HAP-1 (cell line): ENCODE measurements at regions not wholly inside any gene's neighbourhood (a gene's known extent, or its start where the extent isn't known, plus 50 kb on each side); places are given as distances from the start of the nearest gene placed in this dataset.

Source experiments
- DNase-seq, 2 experiments: peaks; one replicate each; pipeline ENCODE4 v3.0.0-alpha.2; 2016 to 2020; ENCODE audit warnings: low spot score in 2 of 2
- H3K27me3 ChIP-seq: fragments of 250-450 bp; sonication (Bioruptor Pico); 2 replicates; pipeline ENCODE4 v1.5.1; 2020; ENCODE audit warnings: low read depth, mild to moderate bottlenecking, moderate library complexity
- H3K36me3 ChIP-seq: fragments of 250-450 bp; sonication (Bioruptor Pico); replicated peaks from 2 replicates; pipeline ENCODE4 v1.5.1; 2020; ENCODE audit warnings: mild to moderate bottlenecking
- H3K4me1 ChIP-seq: fragments of 250-450 bp; sonication (Bioruptor Pico); 2 replicates; pipeline ENCODE4 v1.5.1; 2020; ENCODE audit warnings: mild to moderate bottlenecking
- H3K4me3 ChIP-seq: fragments of 250-450 bp; sonication (Bioruptor Pico); 2 replicates; pipeline ENCODE4 v1.5.1; 2020; ENCODE audit warnings: mild to moderate bottlenecking, moderate library complexity
- H3K9me3 ChIP-seq: fragments of 250-450 bp; sonication (Bioruptor Pico); 2 replicates; pipeline ENCODE4 v1.5.1; 2020; ENCODE audit warnings: mild to moderate bottlenecking, moderate library complexity
- in situ Hi-C: fragments of 300-500 bp; cut with MboI; formaldehyde crosslinking; loops from 3 replicates; pipeline ENCODE4 v1.14.3; 2020; ENCODE audit warnings: low sequenced_read_pairs, inconsistent platforms, mixed read lengths

DNA sequence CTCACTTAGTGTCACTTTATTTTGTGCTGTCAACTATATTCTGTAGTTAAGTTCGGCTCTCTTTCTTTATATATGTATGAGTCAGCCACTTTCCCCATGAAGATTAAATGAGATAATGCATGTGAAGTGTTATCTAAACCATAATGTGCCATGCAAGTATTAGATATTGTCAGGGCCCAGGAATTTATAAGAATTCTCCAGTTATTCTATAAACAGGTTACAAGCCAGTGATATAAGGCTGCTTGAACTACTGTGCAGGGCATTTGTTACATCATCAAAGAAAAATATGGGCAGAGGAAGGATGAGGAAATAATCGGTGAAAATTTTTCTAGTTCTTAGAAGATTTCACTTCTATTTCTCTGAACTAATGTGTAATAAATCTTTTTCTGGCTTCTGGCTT lies 1049.0 kb upstream of the NR2F2 start:
- Histone ChIP-seq H3K27me3 (no peaks in the 10 kb centered on the region), H3K4me1 (no peaks in the 10 kb centered on the region; the same call in 1 of the 2 replicates), H3K36me3 (no peaks in the 10 kb centered on the region), H3K9me3 (no peaks in the 10 kb centered on the region), H3K4me3 (no peak overlapping the region)
- DNase-seq: no peak
- in situ Hi-C loops: no loop called here

DNA sequence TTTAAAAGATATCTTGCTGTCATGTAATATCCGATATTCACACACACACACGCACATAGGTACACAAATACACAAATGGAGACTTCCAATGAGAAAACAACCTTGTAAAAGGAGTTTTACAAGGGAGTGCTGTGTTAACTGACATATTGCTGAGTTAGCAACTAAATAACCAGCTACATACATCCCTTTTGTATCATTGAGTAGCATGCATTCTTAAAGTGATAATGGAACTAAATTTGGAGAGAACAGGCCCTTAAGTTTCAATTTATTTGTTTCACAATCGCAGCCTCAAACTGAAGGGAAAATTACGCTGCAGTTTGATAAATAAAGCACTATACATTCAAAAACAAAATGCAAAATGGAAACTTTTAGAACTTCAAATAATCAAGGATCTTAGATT lies 1046.0 kb upstream of the NR2F2 start:
- no peaks in the 10 kb centered on the region; the same call in 1 of the 2 replicates for H3K4me1 ChIP-seq

DNA sequence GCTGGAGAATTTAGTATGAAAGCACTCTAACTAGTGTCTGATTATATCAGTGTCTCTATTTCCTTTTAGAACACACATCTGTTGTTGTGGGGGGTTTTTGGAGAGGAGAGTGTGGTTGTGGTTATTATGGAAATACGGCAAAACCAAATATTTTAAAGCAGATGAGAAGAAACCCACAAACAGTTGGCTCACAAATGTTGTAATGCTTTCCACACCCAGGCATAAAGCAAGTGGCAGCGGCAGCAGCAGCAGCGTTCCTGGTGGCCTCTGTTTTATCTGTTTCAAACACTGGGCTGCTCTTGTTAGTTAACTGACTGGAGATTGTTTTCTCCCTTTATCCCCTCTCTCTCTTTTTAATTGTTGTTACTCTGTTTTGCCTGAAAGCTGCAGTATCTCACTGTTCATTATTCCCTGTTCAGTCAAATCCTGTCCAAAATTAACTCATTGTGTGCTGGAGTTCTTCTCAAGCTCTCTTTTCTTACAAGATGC lies 1045.5 kb upstream of the NR2F2 start:
- no peak overlapping the region for H3K4me3 ChIP-seq
- in situ Hi-C loops: no loop called here
- H3K27me3 ChIP-seq: no peaks in the 10 kb centered on the region
- peak in 1 of 2 experiments; percentile 32 for DNase-seq
- H3K36me3 ChIP-seq: no peaks in the 10 kb centered on the region
- H3K4me1 ChIP-seq: no peaks in the 10 kb centered on the region; the same call in 1 of the 2 replicates
- H3K9me3 ChIP-seq: no peaks in the 10 kb centered on the region

More for the DNA sequence above, 1046.0 kb upstream of the NR2F2 start:
- H3K27me3 ChIP-seq: no peaks in the 10 kb centered on the region
- H3K4me3 ChIP-seq: no peak overlapping the region
- no peak for DNase-seq
- in situ Hi-C loops: no loop called here
- no peaks in the 10 kb centered on the region for H3K36me3 ChIP-seq
- no peaks in the 10 kb centered on the region for H3K9me3 ChIP-seq

DNA sequence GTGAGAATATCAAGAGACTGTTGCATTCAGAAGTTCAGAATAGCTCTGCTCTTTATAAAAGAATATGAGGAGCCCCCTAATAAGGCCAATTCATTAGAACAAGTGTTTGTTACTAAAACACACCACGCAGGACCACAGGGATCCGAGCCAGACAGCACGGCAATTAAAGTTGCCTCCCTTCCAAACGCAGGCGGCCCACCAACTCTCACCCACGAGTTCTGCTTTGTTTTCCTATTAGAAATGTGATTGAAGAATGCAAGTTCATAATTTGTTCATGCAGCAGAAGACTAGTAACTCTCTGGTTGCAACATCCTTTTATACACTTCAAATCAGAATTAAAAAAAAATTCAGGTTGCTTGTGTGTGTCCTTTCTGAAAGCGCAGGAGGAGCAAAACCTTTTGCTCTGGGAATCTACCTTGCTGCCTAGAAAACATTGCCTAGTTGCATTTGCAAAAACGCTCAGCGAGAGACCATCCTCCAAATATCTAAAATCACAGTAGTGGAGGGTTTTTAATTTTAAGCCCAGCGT lies 1044.1 kb upstream of the NR2F2 start:
- in situ Hi-C loops: no loop called here
- Histone ChIP-seq H3K4me3 (no peak overlapping the region), H3K4me1 (no peaks in the 10 kb centered on the region; the same call in 1 of the 2 replicates), H3K27me3 (no peaks in the 10 kb centered on the region), H3K9me3 (no peaks in the 10 kb centered on the region), H3K36me3 (no peaks in the 10 kb centered on the region)
- no peak for DNase-seq

DNA sequence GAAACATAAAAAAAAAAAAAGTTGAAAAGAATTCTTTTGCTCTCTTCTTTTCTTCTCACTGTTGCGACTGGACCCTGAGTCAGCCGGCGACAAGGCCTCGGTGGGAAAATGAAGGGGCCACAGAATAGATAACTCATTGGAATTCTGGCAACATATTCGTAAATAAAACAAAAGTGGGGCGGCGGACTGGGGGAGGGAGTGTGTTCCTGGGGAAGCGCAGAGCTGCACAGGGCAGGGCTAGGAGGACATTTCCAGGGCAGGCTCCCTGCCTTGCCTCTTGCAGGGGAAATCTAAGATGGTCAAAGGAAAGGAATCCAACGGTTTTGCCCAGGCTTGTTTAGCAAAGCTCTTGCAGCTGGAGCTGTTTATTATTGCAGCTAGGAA lies 1042.8 kb upstream of the NR2F2 start:
- in situ Hi-C loops: no loop called here
- no peaks in the 10 kb centered on the region for H3K27me3 ChIP-seq
- H3K9me3 ChIP-seq: no peaks in the 10 kb centered on the region
- H3K4me3 ChIP-seq: no peak overlapping the region
- no peaks in the 10 kb centered on the region; the same call in 1 of the 2 replicates for H3K4me1 ChIP-seq
- H3K36me3 ChIP-seq: no peaks in the 10 kb centered on the region
- DNase-seq: no peak

DNA sequence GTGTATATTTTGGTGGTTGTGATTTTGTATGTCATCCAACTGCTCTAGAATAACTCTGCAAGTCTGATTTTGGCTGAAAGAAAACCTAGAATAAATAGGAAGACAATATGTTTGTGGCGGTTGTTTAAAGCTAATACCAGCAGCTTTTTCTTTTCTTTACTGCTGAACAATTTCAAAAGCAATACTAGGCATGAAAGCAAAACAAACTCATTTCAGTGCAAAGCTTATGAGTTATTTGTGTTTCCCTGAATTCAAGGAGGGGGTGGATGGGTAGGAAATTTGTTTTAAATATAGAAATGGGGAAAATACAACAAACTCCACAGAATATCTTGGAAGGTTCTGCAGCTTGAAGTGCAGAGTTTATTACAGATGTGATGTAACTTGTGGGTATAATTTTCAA lies 1041.9 kb upstream of the NR2F2 start:
- H3K27me3 ChIP-seq: no peaks in the 10 kb centered on the region
- H3K36me3 ChIP-seq: no peaks in the 10 kb centered on the region
- no peaks in the 10 kb centered on the region for H3K9me3 ChIP-seq
- in situ Hi-C loops: no loop called here
- H3K4me1 ChIP-seq: no peaks in the 10 kb centered on the region; the same call in 1 of the 2 replicates
- no peak for DNase-seq
- no peak overlapping the region for H3K4me3 ChIP-seq

DNA sequence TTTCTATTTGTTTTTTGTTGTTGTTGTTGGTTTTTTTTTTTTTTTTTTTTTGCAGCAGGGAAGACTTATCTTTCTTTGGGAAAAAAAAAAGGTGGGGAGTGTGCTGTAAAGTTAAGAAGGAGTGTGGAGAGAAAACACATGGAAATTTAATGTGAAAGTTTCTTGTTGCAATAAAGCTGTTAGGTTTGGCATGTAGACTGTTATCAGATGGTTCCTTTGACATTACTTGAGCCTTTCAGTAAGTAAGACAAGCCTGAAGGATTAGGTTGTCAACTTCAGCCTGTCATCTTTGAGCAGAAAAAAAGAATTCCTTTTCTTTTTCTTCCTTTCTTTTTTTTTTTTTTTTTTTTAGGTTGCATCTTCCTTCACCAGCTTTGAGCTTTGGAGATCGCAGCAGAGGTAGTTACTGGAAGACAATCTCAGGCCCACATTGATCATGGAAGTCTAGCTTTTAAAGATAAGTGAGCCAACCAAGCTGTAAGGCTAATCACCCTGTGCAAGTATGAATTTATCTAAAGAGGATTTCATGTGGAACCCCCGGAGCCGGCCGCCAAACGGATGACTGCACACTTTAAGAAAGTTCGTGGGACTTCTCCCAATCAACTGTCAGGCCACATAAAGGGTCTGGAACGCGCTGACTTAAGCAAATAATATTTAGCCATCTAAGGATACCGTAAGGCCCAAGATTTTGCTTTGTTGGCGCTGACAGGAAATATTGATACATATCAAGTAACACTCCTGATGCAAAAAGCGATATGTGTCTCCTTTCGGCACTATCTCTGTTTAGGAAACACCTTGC lies 1040.1 kb upstream of the NR2F2 start:
- in situ Hi-C loops: no loop called here
- DNase-seq: no peak
- Histone ChIP-seq H3K4me1 (no peaks in the 10 kb centered on the region), H3K9me3 (no peaks in the 10 kb centered on the region), H3K27me3 (no peaks in the 10 kb centered on the region), H3K4me3 (no peak overlapping the region), H3K36me3 (no peaks in the 10 kb centered on the region)

DNA sequence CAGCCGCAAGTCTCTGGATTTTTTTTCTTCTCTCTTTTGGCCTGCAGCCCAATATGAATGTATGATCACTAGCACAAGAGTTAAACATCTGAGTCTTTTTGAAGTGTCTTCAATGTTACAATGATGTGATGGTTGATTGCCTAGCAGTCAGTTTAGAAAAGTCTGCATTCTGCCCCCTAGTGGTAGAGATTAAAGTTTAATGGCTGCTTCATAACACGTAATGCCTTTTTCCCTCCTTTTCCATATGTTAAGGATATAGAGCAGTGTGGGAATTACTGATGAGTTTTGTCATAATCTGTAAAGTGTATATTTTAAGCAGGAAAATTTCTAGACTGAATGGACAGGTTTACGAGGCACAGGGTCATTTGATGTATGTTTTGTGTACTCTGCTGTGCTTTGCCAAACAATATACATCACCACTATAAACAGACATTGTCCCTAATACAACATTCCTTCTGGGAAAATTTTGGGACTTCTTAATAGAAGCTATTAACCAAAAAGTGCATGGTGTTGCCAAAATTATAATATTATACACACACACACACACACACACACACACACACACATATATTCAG lies 1038.5 kb upstream of the NR2F2 start:
- in situ Hi-C loops: no loop called here
- DNase-seq: peak; percentile 24 to 30

DNA sequence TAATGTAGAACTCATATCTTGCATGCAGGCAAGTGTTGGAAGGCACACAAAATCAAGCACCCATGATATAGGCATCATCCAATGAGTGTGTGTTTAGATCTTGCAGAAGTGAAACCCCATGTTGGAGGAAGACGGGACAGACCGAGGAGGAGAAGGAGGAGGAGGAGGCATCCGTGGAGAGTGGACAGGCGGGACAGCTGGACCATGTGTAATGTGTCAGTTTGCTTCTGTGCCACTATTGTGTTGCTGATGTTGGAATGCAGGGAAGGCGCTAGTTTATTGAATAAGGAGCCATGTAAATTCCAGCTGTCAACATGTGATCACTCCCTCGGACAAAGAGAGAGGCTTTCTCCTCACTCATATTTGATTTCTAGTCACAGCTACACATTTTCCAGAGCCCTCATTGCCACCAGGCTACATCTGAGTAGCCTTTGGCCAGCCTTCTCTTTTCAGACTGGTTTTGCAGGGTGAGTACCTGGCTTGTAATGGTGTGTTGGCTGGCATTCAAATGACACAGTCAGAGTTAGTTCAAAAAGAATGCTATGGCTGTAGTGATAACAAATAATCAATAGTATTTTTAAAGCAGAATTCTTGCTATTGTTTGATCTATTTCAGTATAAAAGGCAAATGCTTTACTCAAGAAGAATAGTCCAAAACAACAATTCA lies 1037.6 kb upstream of the NR2F2 start:
- Histone ChIP-seq H3K27me3 (no peaks in the 10 kb centered on the region), H3K9me3 (no peaks in the 10 kb centered on the region), H3K4me1 (no peaks in the 10 kb centered on the region), H3K36me3 (no peaks in the 10 kb centered on the region), H3K4me3 (no peak overlapping the region)
- in situ Hi-C loops: no loop called here
- peak; percentile 3 to 27 for DNase-seq

More for the DNA sequence above, 1038.5 kb upstream of the NR2F2 start:
- H3K9me3 ChIP-seq: no peaks in the 10 kb centered on the region
- no peaks in the 10 kb centered on the region for H3K4me1 ChIP-seq
- no peak overlapping the region for H3K4me3 ChIP-seq
- no peaks in the 10 kb centered on the region for H3K27me3 ChIP-seq
- H3K36me3 ChIP-seq: no peaks in the 10 kb centered on the region

DNA sequence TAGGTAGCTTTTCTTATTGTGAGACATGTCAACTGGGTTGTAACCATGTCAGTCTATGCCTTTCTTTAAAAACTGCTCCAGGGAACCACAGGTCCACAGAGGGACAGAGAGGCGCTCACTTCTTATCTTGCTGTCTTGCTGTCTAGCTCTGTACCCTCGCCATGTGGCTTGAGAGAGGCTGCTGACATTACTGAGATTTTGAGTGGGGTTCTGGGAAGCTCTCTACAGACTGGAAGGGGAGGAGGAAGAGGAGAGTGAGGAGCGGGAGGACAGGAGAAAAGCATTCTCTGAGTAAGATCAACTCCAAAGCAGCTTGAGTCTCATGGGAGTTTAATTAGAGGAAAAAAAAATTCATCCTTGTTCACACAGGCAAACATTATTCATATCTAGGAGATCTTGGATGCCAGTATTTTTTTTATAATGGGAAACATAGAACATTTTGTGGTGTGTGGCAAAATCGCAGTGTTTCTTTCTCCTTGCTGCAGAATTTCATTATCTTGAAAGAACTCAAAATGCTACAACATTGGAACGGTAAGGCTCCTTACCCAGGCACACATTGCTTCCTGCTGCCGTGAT lies 1037.0 kb upstream of the NR2F2 start:
- H3K9me3 ChIP-seq: no peaks in the 10 kb centered on the region
- H3K36me3 ChIP-seq: no peaks in the 10 kb centered on the region
- no peak for DNase-seq
- H3K4me1 ChIP-seq: no peaks in the 10 kb centered on the region
- in situ Hi-C loops: no loop called here
- no peaks in the 10 kb centered on the region for H3K27me3 ChIP-seq
- H3K4me3 ChIP-seq: no peak overlapping the region

DNA sequence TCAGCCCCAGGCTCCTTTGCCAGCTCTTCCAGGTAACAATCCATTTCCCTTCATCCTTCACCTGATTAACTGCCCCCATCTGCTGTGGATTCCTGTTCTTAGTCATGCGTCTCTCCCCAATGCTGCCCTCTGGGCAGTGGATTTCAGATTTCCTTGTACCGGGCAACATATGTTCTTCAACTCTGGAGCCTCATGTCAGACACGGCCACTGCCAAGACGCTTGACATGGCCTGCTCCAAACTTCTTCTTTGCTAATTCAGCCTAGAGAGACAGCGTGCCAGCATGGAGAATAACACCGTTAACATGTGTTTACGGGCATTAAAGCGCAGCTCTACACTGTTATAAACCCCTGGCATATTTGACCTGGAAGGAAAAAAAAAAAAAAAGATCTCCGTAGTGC lies 1035.1 kb upstream of the NR2F2 start:
- no peaks in the 10 kb centered on the region for H3K27me3 ChIP-seq
- in situ Hi-C loops: no loop called here
- no peaks in the 10 kb centered on the region for H3K36me3 ChIP-seq
- no peaks in the 10 kb centered on the region for H3K9me3 ChIP-seq
- H3K4me1 ChIP-seq: no peaks in the 10 kb centered on the region
- H3K4me3 ChIP-seq: no peak overlapping the region
- DNase-seq: no peak

DNA sequence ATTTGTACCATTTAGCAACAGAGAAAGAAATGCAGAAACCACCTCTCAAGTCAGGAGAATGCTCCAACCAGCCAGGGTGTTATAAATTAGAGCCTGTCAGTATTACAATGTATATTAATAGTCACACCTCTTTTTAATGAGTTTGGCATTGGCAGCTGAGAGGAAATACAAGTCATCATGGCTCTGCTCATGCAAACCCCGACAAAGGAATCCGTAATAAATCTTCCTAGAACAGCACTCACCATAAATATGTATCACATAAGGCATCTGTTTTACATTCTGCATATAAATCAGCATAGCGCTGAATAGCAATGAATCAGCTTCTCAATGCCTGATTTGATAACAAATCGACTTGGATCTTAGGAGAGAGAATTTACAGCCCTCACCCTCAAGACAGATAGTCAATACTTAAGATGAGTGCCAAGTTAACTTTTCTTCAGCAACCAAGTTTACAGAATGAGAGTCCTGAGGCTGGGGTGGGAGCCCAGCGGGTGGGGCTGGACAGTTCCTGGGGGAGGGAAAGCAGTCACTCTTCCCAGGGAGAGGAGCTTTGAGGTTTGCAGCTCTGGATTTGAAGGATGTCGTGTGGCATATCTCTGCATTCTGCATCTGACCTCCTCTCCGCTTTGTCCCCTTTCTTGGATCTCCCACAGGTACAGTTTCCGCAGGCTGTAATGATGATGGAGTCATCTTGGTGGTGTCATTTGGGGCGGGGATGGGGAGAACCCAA lies 1034.4 kb upstream of the NR2F2 start:
- DNase-seq: no peak
- no peaks in the 10 kb centered on the region for H3K27me3 ChIP-seq
- in situ Hi-C loops: no loop called here
- no peaks in the 10 kb centered on the region for H3K36me3 ChIP-seq
- H3K4me3 ChIP-seq: no peak overlapping the region
- no peaks in the 10 kb centered on the region for H3K4me1 ChIP-seq
- no peaks in the 10 kb centered on the region for H3K9me3 ChIP-seq

DNA sequence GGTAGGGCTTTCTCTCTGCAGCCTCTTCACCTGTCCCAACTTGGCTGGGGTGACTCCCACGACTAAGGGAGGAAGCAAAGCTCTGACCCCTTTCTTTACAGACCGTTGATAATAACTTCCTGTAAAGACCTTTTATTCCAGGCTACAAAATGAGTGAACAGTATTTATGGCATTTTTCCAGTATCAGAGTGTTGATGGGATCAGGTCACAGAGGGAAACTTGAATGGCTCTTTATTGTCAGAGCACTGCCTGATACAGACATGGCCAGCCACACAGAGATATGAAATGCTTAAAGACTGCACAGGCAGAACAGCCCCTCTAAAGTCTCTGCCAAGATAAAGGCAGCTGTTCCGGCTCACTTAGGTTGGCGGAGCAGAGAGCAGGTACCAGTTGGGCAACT lies 1033.9 kb upstream of the NR2F2 start:
- in situ Hi-C loops: no loop called here
- no peaks in the 10 kb centered on the region for H3K36me3 ChIP-seq
- no peak for DNase-seq
- H3K27me3 ChIP-seq: no peaks in the 10 kb centered on the region
- no peak overlapping the region for H3K4me3 ChIP-seq
- H3K4me1 ChIP-seq: no peaks in the 10 kb centered on the region
- H3K9me3 ChIP-seq: no peaks in the 10 kb centered on the region
